HFF-Myc (cell line): ENCODE measurements at regions not wholly inside any gene's neighbourhood (a gene's known extent, or its start where the extent isn't known, plus 50 kb on each side); places are given as distances from the start of the nearest gene placed in this dataset.
A peak's percentile ranks its signal among the peaks of the same experiment; 100 is the strongest.

ENCODE experiments used
- DNase-seq: peaks from one replicate; pipeline ENCODE4 v3.0.0-alpha.2; 2011; ENCODE audit warnings: low read depth; ENCODE audit errors: extremely low read depth
- H3K4me3 ChIP-seq: replicated peaks from 2 replicates; pipeline ENCODE4 v1.5.1; 2011; ENCODE audit warnings: low read depth, mild to moderate bottlenecking, control low read depth, low read length
- TF ChIP-seq, protein P1 (sequence below): IDR thresholded peaks from 2 replicates; pipeline ENCODE4 v1.5.1; 2012; ENCODE audit warnings: mild to moderate bottlenecking, low read depth, low read length, control low read depth; ENCODE audit errors: missing control alignments

DNA sequence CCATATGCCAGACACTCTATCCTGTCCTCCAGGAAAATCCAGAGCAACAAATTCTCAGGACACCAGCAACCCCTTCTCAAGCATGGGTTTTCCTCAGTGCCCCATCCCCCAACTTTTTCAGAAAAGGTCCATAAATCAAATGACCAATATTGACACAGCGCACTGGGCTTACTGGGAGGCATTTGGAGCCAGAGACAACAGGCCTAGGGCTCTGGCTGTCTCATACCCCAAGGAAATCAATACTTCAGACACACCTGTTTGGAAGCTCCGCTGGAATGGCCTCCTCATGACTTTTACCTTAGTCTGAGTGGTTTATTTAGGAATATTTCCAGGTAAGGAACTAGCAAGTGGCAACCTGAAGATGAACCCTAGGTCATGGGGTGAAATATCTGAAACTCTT is 66.9 kb upstream of the TNR start:
- DNase-seq, result no peak
- TF ChIP-seq, protein P1, sequence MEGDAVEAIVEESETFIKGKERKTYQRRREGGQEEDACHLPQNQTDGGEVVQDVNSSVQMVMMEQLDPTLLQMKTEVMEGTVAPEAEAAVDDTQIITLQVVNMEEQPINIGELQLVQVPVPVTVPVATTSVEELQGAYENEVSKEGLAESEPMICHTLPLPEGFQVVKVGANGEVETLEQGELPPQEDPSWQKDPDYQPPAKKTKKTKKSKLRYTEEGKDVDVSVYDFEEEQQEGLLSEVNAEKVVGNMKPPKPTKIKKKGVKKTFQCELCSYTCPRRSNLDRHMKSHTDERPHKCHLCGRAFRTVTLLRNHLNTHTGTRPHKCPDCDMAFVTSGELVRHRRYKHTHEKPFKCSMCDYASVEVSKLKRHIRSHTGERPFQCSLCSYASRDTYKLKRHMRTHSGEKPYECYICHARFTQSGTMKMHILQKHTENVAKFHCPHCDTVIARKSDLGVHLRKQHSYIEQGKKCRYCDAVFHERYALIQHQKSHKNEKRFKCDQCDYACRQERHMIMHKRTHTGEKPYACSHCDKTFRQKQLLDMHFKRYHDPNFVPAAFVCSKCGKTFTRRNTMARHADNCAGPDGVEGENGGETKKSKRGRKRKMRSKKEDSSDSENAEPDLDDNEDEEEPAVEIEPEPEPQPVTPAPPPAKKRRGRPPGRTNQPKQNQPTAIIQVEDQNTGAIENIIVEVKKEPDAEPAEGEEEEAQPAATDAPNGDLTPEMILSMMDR, result no peak
- no peak overlapping the region for H3K4me3 ChIP-seq

DNA sequence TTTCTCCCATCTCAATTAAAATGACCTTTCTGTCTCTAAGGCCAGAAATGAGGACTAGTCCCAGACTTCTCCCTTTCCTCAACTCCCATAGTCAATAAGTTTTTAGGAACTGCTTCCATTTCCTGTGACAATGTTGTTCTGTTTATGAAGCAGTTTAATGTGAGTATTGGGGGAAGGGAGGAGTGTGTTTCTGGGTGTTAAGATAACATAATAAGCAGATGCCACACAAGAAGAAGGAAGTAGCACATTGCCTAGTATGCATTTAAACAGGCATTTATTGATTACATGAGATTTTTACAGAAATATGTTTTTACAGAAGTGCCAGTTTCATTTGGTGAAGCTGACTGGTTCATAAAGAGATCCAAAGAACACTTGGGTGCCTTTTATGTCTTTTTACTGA is 65.6 kb upstream of the TNR start:
- TF ChIP-seq, protein P1, result no peak
- H3K4me3 ChIP-seq, result no peak overlapping the region
- no peak for DNase-seq

DNA sequence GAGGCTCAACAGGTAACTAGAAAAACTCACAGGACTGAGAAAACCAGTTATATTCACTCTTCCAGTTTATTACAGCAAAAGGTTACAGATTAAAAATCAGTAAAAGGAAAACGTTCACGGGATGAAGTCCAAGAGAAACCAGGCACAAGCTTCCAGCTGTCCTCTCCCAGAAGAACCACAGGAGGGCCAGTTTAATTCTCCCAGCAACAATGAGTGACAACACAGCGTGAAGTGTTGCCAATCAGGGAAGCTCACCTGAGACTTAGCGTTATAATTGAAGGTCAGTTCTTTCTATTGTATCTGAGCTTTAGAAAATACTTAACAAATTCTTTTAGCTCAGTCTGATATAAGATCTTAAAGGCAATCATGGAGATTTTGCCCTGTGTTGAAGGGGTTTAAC is 65.2 kb upstream of the TNR start:
- no peak for DNase-seq

DNA sequence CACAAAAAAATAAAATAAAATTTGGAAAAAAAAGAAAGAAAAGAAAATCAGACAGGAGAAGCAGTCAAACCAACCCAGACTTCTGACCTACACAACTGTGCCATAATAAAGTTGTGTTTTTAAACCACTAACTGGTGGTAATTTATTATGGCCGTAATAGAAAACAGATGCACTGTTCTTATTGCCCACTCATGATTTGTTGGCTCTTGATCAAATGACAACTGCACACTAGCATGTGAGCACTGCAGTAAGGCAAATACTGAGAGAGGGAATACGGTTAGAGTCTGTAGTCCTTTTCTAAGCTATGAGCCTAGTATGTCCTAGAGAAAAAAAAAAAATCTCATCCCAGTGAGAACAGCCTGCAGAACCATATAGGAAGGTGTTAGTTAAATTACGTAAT is 61.2 kb upstream of the TNR start:
- no peak overlapping the region for H3K4me3 ChIP-seq
- TF ChIP-seq, protein P1, result no peak
- peak; percentile 10 for DNase-seq

More for the DNA sequence above, 65.2 kb upstream of the TNR start:
- TF ChIP-seq, protein P1, result no peak
- no peak overlapping the region for H3K4me3 ChIP-seq

DNA sequence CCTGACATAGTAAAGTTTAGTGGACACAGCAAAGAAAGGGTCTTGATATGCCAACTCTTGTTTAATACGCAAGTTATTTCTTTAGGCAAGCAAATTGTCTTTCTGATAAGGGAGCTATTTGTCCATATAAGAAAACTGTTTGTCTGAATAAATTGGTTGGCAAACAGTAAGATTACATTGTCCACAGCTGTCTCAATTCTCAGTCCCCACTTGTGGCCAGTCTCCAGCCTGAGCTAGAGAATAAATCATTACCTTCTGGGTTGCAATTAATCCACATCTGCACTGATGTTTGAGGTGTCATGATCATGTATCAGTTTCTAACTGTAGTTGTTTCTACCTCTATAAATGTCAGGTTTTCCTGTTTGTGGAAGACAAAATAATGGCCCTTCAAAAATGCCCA is 60.0 kb upstream of the TNR start:
- TF ChIP-seq, protein P1, result no peak

DNA sequence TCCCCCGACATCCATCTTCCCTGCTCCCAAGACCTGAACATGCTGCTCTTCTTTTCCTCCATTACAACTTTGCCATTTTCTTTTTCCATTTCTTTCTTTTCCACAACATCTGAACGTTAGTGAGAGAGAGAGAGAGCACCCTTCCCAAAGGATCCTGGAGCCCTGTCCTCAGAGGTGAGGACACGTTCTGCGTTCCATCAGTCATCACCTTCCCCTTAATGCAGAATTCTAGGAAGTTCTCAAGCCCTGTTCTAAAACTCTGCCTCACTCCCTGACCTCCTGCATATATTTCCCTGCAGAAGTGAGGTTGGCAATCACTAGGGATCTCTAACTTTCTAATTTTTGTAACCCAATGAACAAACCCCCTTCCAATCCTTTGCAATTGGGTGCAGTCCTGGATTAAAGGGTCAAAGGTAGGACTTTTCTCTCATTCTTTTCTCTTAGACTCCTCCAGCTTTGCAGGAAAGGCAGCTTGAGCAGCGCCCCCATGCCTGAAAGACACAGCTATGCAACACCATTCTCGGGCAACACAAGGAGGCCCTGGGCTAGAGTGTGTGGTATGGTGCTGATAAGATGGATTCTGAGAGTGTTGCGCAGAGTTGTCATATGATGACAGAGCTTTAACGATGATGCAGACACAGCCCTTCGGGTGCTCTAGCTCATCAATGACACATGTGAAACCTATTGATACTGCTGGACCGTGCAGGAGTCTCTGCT is 59.2 kb upstream of the TNR start:
- TF ChIP-seq, protein P1, result no peak
- DNase-seq, result no peak
- H3K4me3 ChIP-seq, result no peak overlapping the region

More for the DNA sequence above, 60.0 kb upstream of the TNR start:
- DNase-seq, result no peak
- no peak overlapping the region for H3K4me3 ChIP-seq

DNA sequence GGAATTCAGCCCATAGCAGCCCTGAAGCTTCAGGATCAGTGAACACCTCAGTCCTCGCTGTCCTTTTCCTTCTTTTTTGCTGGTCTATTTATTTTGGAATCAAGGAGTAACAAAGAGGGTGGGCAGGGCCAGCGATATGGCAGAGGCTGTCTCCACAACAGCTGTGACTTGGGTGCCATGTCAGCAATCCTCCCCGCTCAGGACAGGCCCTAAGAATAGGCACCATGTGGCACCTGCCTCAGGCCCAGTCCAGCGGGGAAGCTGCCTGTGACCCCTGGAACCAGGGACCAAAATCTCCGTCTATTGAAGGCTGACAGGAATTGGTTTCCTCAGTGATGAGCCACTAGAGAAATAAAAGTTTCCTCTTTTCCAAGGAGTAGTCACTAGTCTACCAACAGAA is 58.6 kb upstream of the TNR start:
- DNase-seq, result no peak
- TF ChIP-seq, protein P1, result no peak
- no peak overlapping the region for H3K4me3 ChIP-seq
